ENCODE measurements at regions not wholly inside any gene's neighbourhood (a gene's known extent, or its start where the extent isn't known, plus 50 kb on each side); places are given as distances from the start of the nearest gene placed in this dataset.

- no peaks in the 10 kb centered on the region for H3K9me3 Mint-ChIP-seq
- H3K4me3 Mint-ChIP-seq: no peak overlapping the region
- peaks cover 1% of the 10 kb centered on the region for H3K27me3 Mint-ChIP-seq (ENCODE audit: insufficient read depth)
- intact Hi-C loops (cut with micrococcal nuclease): no loop called here
- no peak for DNase-seq (ENCODE audit: low spot score)
- H3K4me1 Mint-ChIP-seq (ENCODE audit: low read depth): no peaks in the 10 kb centered on the region
- no peak overlapping the region for H3K27ac Mint-ChIP-seq
- H3K36me3 Mint-ChIP-seq (ENCODE audit: low read depth): no peaks in the 10 kb centered on the region
Observed at GRCh38 chr5:60529001-60529400, 171.0 kb downstream of the DEPDC1B start.

DNA sequence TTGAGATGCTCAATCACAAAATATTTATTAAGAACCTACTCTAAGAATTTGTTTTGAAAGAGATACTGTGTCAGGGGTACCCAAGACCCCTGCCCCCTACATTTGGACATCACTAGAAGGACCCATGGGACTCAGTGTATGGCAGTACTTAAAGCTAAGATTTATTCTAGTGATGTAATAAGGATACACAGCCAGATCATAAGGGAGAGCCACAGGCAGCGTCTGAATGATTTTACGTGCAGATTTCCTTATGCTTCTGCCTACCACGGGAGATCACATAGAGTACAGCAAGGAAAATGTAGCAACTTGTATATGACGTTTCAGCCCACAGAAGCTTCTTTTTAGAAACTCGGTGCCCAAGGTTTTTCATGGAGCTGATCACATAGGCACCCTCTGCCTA is 172.9 kb downstream of the DEPDC1B start:
- Mint-ChIP-seq H3K27ac (no peak overlapping the region), H3K27me3 (ENCODE audit: insufficient read depth) (peaks cover 1% of the 10 kb centered on the region), H3K36me3 (ENCODE audit: low read depth) (no peaks in the 10 kb centered on the region), H3K9me3 (no peaks in the 10 kb centered on the region), H3K4me1 (ENCODE audit: low read depth) (no peaks in the 10 kb centered on the region), H3K4me3 (no peak overlapping the region)
- DNase-seq (ENCODE audit: low spot score): no peak
- intact Hi-C loops (cut with micrococcal nuclease): no loop called here

DNA sequence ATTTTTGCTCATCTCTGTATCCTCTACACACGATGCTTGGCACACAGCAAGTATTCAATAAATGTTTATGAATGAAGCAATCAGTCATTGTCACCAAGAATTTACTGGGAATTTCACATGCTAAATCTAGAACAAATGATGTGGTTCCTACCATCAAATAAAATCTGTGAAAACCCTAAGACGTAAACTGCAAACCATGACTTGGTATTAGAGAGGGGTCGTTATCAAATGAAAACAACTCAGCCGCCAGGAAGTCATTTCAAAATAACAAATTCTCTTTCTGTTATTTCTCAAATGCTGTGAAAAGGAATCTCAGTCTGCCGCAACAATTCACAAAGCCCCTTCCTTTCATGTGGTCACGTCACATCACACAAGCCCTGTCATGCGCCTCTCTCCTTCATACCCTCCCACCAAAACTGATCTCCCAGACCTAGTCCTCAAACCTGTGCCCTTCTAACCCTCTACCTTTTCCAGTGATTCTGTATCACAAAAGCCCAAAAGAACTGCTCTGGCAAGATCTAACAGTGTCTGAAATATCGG is 173.6 kb downstream of the DEPDC1B start:
- no peaks in the 10 kb centered on the region for H3K36me3 Mint-ChIP-seq (ENCODE audit: low read depth)
- DNase-seq (ENCODE audit: low spot score): no peak
- H3K4me3 Mint-ChIP-seq: no peak overlapping the region
- no peaks in the 10 kb centered on the region for H3K9me3 Mint-ChIP-seq
- no peak overlapping the region for H3K27ac Mint-ChIP-seq
- H3K27me3 Mint-ChIP-seq (ENCODE audit: insufficient read depth): peaks cover 1% of the 10 kb centered on the region
- H3K4me1 Mint-ChIP-seq (ENCODE audit: low read depth): no peaks in the 10 kb centered on the region
- intact Hi-C loops (cut with micrococcal nuclease): no loop called here

DNA sequence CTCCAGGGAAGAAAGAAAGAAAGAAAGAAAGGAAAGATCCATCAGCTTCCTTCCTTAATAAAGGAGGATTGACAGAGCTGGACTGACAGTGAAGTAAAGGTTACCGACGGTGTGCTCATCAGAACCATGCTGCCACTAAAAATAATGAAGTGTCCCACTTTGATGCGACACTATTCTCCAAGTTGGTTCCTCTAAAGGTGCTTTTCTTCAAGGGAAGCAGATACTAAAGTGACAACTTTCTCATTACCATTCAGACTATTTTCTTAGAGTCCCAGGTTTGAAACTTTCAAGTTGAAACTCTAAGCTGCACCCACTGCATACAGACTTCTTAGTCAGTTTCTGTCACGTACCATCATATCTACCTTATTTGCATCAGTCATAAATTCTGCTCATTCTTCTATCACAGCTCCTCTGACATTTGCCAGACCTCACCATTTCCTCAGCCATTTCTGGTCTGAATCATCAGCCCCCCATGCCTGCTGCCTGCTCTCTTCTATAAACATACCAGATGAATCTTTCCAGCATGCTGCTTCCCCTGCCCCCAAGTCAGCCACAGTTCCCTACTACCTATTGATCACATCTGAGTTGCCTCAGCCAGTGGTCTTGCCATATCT is 177.6 kb downstream of the DEPDC1B start:
- DNase-seq (ENCODE audit: low spot score): no peak
- intact Hi-C loops (cut with micrococcal nuclease): no loop called here
- Mint-ChIP-seq H3K36me3 (ENCODE audit: low read depth) (no peaks in the 10 kb centered on the region), H3K27me3 (ENCODE audit: insufficient read depth) (no peaks in the 10 kb centered on the region), H3K27ac (no peak overlapping the region), H3K9me3 (no peaks in the 10 kb centered on the region), H3K4me3 (no peak overlapping the region), H3K4me1 (ENCODE audit: low read depth) (no peaks in the 10 kb centered on the region)

GRCh38 chr5:60521376-60522291 is 178.3 kb downstream of the DEPDC1B start:
- DNase-seq (ENCODE audit: low spot score): no peak
- no peaks in the 10 kb centered on the region for H3K4me1 Mint-ChIP-seq (ENCODE audit: low read depth)
- intact Hi-C loops (cut with micrococcal nuclease): no loop called here
- no peak overlapping the region for H3K4me3 Mint-ChIP-seq
- no peaks in the 10 kb centered on the region for H3K36me3 Mint-ChIP-seq (ENCODE audit: low read depth)
- H3K27ac Mint-ChIP-seq: no peak overlapping the region
- H3K27me3 Mint-ChIP-seq (ENCODE audit: insufficient read depth): no peaks in the 10 kb centered on the region
- H3K9me3 Mint-ChIP-seq: no peaks in the 10 kb centered on the region

GRCh38 chr5:60520451-60521227 is 179.3 kb downstream of the DEPDC1B start:
- no peak overlapping the region for H3K4me3 Mint-ChIP-seq
- no peak for DNase-seq (ENCODE audit: low spot score)
- no peak overlapping the region for H3K27ac Mint-ChIP-seq
- H3K9me3 Mint-ChIP-seq: no peaks in the 10 kb centered on the region
- intact Hi-C loops (cut with micrococcal nuclease): no loop called here
- H3K4me1 Mint-ChIP-seq (ENCODE audit: low read depth): no peaks in the 10 kb centered on the region
- no peaks in the 10 kb centered on the region for H3K27me3 Mint-ChIP-seq (ENCODE audit: insufficient read depth)
- H3K36me3 Mint-ChIP-seq (ENCODE audit: low read depth): no peaks in the 10 kb centered on the region

- no peaks in the 10 kb centered on the region for H3K9me3 Mint-ChIP-seq
- no peaks in the 10 kb centered on the region for H3K36me3 Mint-ChIP-seq (ENCODE audit: low read depth)
- no peak overlapping the region for H3K4me3 Mint-ChIP-seq
- DNase-seq (ENCODE audit: low spot score): no peak
- H3K27ac Mint-ChIP-seq: no peak overlapping the region
- H3K27me3 Mint-ChIP-seq (ENCODE audit: insufficient read depth): no peaks in the 10 kb centered on the region
- no peaks in the 10 kb centered on the region for H3K4me1 Mint-ChIP-seq (ENCODE audit: low read depth)
- intact Hi-C loops (cut with micrococcal nuclease): no loop called here
Observed at GRCh38 chr5:60519372-60519771, 180.6 kb downstream of the DEPDC1B start.

DNA sequence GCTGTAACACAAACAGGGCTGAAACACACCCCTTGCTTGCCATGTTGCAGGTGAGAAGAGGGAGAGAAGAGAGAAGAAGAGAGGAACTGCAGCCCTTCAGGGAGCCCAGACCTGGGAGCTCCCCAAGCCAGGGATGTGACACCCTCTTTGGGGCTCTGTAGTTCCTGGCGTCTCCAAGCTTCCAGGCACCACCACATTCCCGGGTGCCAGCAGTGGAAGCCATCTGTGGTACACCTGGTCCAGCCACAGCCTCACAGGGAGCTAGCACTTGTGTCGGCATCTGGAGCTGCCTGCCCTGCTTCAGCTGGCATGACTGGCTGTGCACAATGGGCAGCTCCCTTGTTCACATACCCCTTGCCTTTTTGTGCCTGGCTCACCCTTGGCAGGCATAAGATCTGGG is 182.1 kb downstream of the DEPDC1B start:
- no peaks in the 10 kb centered on the region for H3K4me1 Mint-ChIP-seq (ENCODE audit: low read depth)

DNA sequence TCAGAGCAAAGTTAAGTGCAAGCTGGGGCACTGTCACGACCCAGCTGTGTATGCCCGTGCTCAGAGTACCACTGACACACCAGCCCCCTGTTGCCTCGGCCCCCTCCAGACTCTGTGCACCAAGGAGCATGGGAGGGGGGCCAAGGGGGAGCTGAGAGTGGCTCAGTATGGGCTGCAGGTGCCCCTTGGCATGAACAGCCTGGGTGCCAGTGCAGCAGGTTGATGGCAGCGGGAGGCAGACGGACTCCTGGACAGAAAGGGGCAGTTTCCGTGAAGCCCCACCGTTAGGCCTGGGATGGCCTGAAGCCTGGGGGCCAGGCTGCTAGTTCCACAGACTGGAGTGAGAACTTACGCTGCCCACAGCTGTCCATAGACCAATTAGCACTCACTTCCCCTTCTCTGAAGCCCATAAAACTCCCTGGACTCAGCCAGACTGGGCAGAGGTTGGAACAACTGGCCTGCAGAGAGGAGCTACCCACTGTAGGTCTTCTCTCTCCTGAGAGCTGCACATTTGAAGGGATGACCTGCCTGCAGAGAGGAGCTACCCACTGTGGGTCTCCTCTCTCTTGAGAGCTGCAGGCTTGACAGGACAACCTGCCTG is 182.8 kb downstream of the DEPDC1B start:
- Mint-ChIP-seq H3K36me3 (ENCODE audit: low read depth) (no peaks in the 10 kb centered on the region), H3K27ac (no peak overlapping the region), H3K4me1 (ENCODE audit: low read depth) (no peaks in the 10 kb centered on the region), H3K27me3 (ENCODE audit: insufficient read depth) (no peaks in the 10 kb centered on the region), H3K4me3 (no peak overlapping the region), H3K9me3 (no peaks in the 10 kb centered on the region)
- no peak for DNase-seq (ENCODE audit: low spot score)
- intact Hi-C loops (cut with micrococcal nuclease): no loop called here

More for the DNA sequence above, 182.1 kb downstream of the DEPDC1B start:
- Mint-ChIP-seq H3K27me3 (ENCODE audit: insufficient read depth) (no peaks in the 10 kb centered on the region), H3K9me3 (no peaks in the 10 kb centered on the region), H3K36me3 (ENCODE audit: low read depth) (no peaks in the 10 kb centered on the region), H3K4me3 (no peak overlapping the region), H3K27ac (no peak overlapping the region)
- no peak for DNase-seq (ENCODE audit: low spot score)
- intact Hi-C loops (cut with micrococcal nuclease): no loop called here

- no peaks in the 10 kb centered on the region for H3K4me1 Mint-ChIP-seq (ENCODE audit: low read depth)
- no peak overlapping the region for H3K27ac Mint-ChIP-seq
- H3K36me3 Mint-ChIP-seq (ENCODE audit: low read depth): no peaks in the 10 kb centered on the region
- no peak for DNase-seq (ENCODE audit: low spot score)
- H3K9me3 Mint-ChIP-seq: no peaks in the 10 kb centered on the region
- no peaks in the 10 kb centered on the region for H3K27me3 Mint-ChIP-seq (ENCODE audit: insufficient read depth)
- H3K4me3 Mint-ChIP-seq: no peak overlapping the region
- intact Hi-C loops (cut with micrococcal nuclease): no loop called here
Observed at GRCh38 chr5:60516688-60517087, 183.3 kb downstream of the DEPDC1B start.

DNA sequence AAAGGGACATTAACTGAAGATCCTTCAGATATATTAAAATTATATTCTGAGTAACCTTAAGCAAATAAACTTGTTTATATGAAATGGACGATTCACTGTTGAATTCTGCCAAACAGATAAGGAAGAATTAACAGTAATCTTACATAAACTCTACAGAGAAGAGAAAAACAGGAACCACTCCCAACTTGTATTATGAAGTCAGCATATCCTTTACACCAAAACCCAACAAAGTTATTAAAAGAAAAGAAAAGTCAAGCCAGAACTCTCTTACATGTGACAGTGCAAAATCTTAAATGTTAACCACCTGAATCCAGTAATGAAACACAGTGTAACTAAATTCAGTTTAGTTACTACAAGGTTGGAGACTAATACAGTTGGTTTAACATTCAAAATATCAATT is 185.8 kb downstream of the DEPDC1B start:
- H3K27ac Mint-ChIP-seq: no peak overlapping the region
- H3K9me3 Mint-ChIP-seq: no peaks in the 10 kb centered on the region
- no peaks in the 10 kb centered on the region for H3K4me1 Mint-ChIP-seq (ENCODE audit: low read depth)
- intact Hi-C loops (cut with micrococcal nuclease): no loop called here
- no peak overlapping the region for H3K4me3 Mint-ChIP-seq
- DNase-seq (ENCODE audit: low spot score): no peak
- no peaks in the 10 kb centered on the region for H3K36me3 Mint-ChIP-seq (ENCODE audit: low read depth)
- no peaks in the 10 kb centered on the region for H3K27me3 Mint-ChIP-seq (ENCODE audit: insufficient read depth)

DNA sequence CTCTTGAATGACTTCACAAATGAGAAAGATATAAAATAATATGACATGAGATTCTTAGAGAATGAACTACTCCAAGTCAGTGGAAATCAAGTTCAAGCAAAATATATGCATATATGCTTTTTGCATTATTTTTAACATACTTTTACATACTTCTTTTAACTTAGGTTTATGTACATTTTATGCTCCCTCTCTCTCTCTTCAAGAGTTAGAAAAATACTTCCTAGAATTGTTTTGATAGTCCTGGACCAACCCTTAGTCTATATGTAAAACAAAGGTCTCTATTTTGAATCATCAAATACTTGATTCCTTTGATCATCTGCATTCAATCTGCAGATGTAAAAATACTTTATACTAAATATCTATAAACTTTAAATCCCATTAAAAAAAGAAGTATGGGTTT is 187.8 kb downstream of the DEPDC1B start:
- no peaks in the 10 kb centered on the region for H3K27me3 Mint-ChIP-seq (ENCODE audit: insufficient read depth)
- no peak overlapping the region for H3K27ac Mint-ChIP-seq
- H3K36me3 Mint-ChIP-seq (ENCODE audit: low read depth): no peaks in the 10 kb centered on the region
- no peaks in the 10 kb centered on the region for H3K9me3 Mint-ChIP-seq
- intact Hi-C loops (cut with micrococcal nuclease): no loop called here
- no peak overlapping the region for H3K4me3 Mint-ChIP-seq
- no peak for DNase-seq (ENCODE audit: low spot score)
- H3K4me1 Mint-ChIP-seq (ENCODE audit: low read depth): no peaks in the 10 kb centered on the region

All from activated T-helper 1 cell treated with anti-CD3 and anti-CD28 coated beads, Interleukin-12 subunit alpha, Interleukin-12 subunit beta, Interleukin-2, Interleukin-4 antibody, amounts not matched to agents 30 ng/mL and 10 ng/mL and 1 ng/mL, durations not matched to agents 14 hours and 24 hours and 36 hours (primary cell).